Hepatic stellate cell (primary cell): ENCODE measurements at regions not wholly inside any gene's neighbourhood (a gene's known extent, or its start where the extent isn't known, plus 50 kb on each side); places are given as distances from the start of the nearest gene placed in this dataset.

Experiments
- DNase-seq: peaks from one replicate; pipeline ENCODE4 v3.0.0; 2011; ENCODE audit warnings: low spot score

GRCh38 chr10:55160655-55161283 lies 359.7 kb upstream of the PCDH15 start:
- DNase-seq: no peak

- no peak for DNase-seq
Measured at GRCh38 chr10:55158633-55159032, 357.6 kb upstream of the PCDH15 start.

GRCh38 chr10:55146032-55146431 lies 345.0 kb upstream of the PCDH15 start:
- DNase-seq: no peak

- no peak for DNase-seq
Measured at GRCh38 chr10:55144001-55144400, 343.0 kb upstream of the PCDH15 start.

GRCh38 chr10:55141892-55142291 lies 340.9 kb upstream of the PCDH15 start:
- DNase-seq: no peak

GRCh38 chr10:55137063-55137462 lies 336.0 kb upstream of the PCDH15 start:
- no peak for DNase-seq

GRCh38 chr10:55104738-55105137 lies 303.7 kb upstream of the PCDH15 start:
- DNase-seq: no peak

GRCh38 chr10:55098452-55098851 lies 297.4 kb upstream of the PCDH15 start:
- DNase-seq: no peak

GRCh38 chr10:55091691-55092328 lies 290.8 kb upstream of the PCDH15 start:
- no peak for DNase-seq

- no peak for DNase-seq
Measured at GRCh38 chr10:55078121-55078520, 277.1 kb upstream of the PCDH15 start.

- DNase-seq: no peak
Measured at GRCh38 chr10:55065185-55065584, 264.2 kb upstream of the PCDH15 start.

GRCh38 chr10:55063811-55064210 lies 262.8 kb upstream of the PCDH15 start:
- DNase-seq: no peak

- no peak for DNase-seq
Measured at GRCh38 chr10:55062349-55062748, 261.3 kb upstream of the PCDH15 start.

- no peak for DNase-seq
Measured at GRCh38 chr10:55058800-55059199, 257.8 kb upstream of the PCDH15 start.

GRCh38 chr10:55051515-55051914 lies 250.5 kb upstream of the PCDH15 start:
- DNase-seq: no peak

- DNase-seq: no peak
Measured at GRCh38 chr10:55048830-55049498, 247.9 kb upstream of the PCDH15 start.

GRCh38 chr10:55043540-55043939 lies 242.5 kb upstream of the PCDH15 start:
- DNase-seq: no peak

- DNase-seq: no peak
Measured at GRCh38 chr10:55033061-55033460, 232.0 kb upstream of the PCDH15 start.

GRCh38 chr10:55024713-55025112 lies 223.7 kb upstream of the PCDH15 start:
- no peak for DNase-seq

GRCh38 chr10:55019439-55019838 lies 218.4 kb upstream of the PCDH15 start:
- no peak for DNase-seq

GRCh38 chr10:55013318-55013717 lies 212.3 kb upstream of the PCDH15 start:
- no peak for DNase-seq

- DNase-seq: no peak
Measured at GRCh38 chr10:55002420-55002819, 201.4 kb upstream of the PCDH15 start.

GRCh38 chr10:55001422-55001821 lies 200.4 kb upstream of the PCDH15 start:
- DNase-seq: no peak

- no peak for DNase-seq
Measured at GRCh38 chr10:54993148-54993547, 192.1 kb upstream of the PCDH15 start.
